ENCODE measurements at regions not wholly inside any gene's neighbourhood (a gene's known extent, or its start where the extent isn't known, plus 50 kb on each side); places are given as distances from the start of the nearest gene placed in this dataset.
"Not testable (repeated sequence)": the region's sequence is repeated elsewhere in the genome, so short reads cannot be mapped to it uniquely, and the experiment has no call there.

DNA sequence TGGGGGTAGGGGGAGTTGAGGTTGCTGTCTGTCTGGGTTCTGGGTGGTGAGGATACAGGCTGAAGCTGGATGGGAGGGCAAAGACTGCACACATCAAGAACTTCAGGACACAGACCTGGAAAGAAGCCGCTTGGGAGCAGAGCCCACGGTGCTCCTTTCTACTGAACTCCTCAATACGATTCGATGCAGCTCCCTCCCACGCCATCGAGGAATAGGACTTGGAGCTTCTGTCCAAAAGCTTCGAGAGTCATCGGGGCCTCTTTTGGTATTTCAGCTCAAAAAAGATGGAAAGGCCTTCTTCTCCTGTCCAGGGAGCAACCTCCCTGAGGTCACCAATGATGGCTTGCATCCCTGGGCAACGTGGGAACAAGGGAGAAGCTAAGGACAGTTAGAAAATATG lies 407.1 kb upstream of the MGMT start:
- TF ChIP-seq, protein P1, sequence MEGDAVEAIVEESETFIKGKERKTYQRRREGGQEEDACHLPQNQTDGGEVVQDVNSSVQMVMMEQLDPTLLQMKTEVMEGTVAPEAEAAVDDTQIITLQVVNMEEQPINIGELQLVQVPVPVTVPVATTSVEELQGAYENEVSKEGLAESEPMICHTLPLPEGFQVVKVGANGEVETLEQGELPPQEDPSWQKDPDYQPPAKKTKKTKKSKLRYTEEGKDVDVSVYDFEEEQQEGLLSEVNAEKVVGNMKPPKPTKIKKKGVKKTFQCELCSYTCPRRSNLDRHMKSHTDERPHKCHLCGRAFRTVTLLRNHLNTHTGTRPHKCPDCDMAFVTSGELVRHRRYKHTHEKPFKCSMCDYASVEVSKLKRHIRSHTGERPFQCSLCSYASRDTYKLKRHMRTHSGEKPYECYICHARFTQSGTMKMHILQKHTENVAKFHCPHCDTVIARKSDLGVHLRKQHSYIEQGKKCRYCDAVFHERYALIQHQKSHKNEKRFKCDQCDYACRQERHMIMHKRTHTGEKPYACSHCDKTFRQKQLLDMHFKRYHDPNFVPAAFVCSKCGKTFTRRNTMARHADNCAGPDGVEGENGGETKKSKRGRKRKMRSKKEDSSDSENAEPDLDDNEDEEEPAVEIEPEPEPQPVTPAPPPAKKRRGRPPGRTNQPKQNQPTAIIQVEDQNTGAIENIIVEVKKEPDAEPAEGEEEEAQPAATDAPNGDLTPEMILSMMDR (IDR thresholded peaks at IDR 0.05; ENCODE audit: unreplicated experiment in 3 of 3): no peak
- no peaks in the 10 kb centered on the region for H3K36me3 Mint-ChIP-seq (ENCODE audit: low read depth)
- no peaks in the 10 kb centered on the region for H3K9me3 Mint-ChIP-seq
- H3K4me1 Mint-ChIP-seq: peaks cover 23% of the 10 kb centered on the region
- H3K27me3 Mint-ChIP-seq (ENCODE audit: low read depth): peaks cover 36% of the 10 kb centered on the region
- H3K4me3 Mint-ChIP-seq: no peak overlapping the region
- H3K27ac Mint-ChIP-seq: no peak overlapping the region

DNA sequence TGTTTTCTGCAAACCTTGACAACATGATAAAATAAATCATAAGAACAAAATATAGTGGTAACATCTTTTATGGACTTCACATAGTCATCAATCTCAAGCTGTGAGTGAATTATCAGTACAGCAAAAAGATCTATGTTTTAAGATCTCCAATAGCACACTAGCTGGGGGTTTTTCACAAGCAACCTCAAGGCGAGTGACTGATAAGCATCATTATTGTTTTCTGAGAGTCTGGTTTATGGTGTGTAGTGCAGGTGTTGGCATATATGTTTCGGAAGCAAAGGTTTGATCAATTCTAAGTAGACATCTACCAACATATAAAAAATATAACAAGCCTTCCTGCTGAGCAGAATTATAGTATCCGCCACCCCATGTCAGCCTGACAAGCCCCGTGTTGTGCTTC lies 403.8 kb upstream of the MGMT start:
- no peak overlapping the region for H3K4me3 Mint-ChIP-seq
- H3K36me3 Mint-ChIP-seq (ENCODE audit: low read depth): no peaks in the 10 kb centered on the region
- TF ChIP-seq, protein P1 (IDR thresholded peaks at IDR 0.05; ENCODE audit: unreplicated experiment in 3 of 3): no peak
- peaks cover 21% of the 10 kb centered on the region for H3K27me3 Mint-ChIP-seq (ENCODE audit: low read depth)
- no peak overlapping the region for H3K27ac Mint-ChIP-seq
- peaks cover 12% of the 10 kb centered on the region for H3K4me1 Mint-ChIP-seq
- H3K9me3 Mint-ChIP-seq: no peaks in the 10 kb centered on the region

DNA sequence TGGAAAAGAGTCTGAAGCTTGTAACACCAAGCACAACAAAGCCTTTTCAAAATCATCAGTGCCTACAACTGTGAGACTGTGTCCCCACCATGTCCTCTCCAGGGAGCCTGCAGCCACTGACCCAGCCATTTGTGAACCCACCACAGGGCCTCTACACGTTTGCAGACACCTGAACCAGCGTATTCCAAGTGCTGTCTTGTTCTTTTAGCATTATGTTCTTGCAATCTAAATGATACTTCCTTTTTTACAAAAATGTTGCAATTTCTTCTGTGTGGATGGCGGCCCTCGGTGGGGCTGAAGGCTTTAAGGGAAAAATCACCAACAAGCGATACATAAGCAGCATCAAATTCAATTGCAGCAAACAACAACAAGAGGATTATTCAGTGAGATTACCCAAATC lies 403.2 kb upstream of the MGMT start:
- no peaks in the 10 kb centered on the region for H3K36me3 Mint-ChIP-seq (ENCODE audit: low read depth)
- H3K27me3 Mint-ChIP-seq (ENCODE audit: low read depth): peaks cover 21% of the 10 kb centered on the region
- no peak overlapping the region for H3K4me3 Mint-ChIP-seq
- H3K27ac Mint-ChIP-seq: no peak overlapping the region
- peaks cover 12% of the 10 kb centered on the region for H3K4me1 Mint-ChIP-seq
- TF ChIP-seq, protein P1 (IDR thresholded peaks at IDR 0.05; ENCODE audit: unreplicated experiment in 3 of 3): no peak
- H3K9me3 Mint-ChIP-seq: no peaks in the 10 kb centered on the region

DNA sequence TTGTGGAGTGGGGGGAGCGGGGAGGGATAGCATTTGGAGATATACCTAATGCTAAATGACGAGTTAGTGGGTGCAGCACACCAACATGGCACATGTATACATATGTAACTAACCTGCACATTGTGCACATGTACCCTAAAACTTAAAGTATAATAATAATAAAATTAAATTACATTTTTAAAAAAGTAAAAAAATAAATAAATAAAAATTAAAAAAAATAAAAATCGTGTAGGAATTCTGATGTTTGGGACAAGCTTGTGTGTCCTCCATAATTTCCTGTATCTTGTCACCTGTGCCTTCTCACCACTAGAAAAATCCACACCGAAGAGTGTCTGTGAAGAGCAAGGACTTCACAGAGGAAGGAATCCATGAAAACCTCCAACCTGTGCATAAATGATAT lies 400.5 kb upstream of the MGMT start:
- H3K27ac Mint-ChIP-seq; H3K4me1 Mint-ChIP-seq; H3K27me3 Mint-ChIP-seq (ENCODE audit: low read depth); H3K36me3 Mint-ChIP-seq (ENCODE audit: low read depth); H3K9me3 Mint-ChIP-seq; H3K4me3 Mint-ChIP-seq: not testable (repeated sequence)

DNA sequence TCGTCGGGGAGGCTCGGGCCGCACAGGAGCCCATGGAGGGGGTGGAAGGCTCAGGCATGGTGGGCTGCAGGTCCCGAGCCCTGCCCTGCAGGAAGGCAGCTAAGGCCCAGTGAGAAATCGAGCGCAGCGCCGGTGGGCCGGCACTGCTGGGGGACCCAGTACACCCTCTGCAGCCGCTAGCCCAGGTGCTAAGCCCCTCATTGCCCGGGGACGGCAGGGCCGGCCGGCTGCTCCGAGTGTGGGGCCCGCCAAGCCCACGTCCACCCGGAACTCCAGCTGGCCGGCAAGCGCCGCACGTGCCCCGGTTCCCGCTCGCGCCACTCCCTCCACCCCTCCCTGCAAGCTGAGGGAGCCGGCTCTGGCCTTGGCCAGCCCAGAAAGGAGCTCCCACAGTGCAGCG lies 395.6 kb upstream of the MGMT start:
- H3K4me3 Mint-ChIP-seq; H3K36me3 Mint-ChIP-seq (ENCODE audit: low read depth); H3K9me3 Mint-ChIP-seq; H3K27me3 Mint-ChIP-seq (ENCODE audit: low read depth); H3K27ac Mint-ChIP-seq; H3K4me1 Mint-ChIP-seq: not testable (repeated sequence)

DNA sequence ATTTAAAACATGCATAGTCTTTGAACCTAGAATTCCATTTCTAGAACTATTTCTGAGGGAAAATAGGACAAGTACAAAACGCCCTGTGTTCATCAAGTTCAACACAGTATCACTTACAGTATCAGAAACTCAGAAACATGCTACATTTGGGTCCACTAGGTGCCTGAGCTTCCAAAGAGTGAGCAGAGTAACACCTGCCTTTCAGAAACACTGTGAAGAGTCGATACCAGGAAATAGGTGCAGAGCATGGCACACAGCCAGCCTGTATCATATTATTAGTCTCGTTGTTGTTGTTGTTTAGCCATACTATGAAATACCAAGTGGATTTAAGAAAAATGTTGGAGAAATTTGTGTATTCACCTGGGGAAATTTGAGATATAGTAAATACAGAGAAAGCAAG lies 392.1 kb upstream of the MGMT start:
- no peak overlapping the region for H3K27ac Mint-ChIP-seq
- no peak overlapping the region for H3K4me3 Mint-ChIP-seq
- peaks cover 3% of the 10 kb centered on the region for H3K36me3 Mint-ChIP-seq (ENCODE audit: low read depth)
- H3K27me3 Mint-ChIP-seq (ENCODE audit: low read depth): peaks cover 3% of the 10 kb centered on the region
- TF ChIP-seq, protein P1 (IDR thresholded peaks at IDR 0.05; ENCODE audit: unreplicated experiment in 3 of 3): no peak
- H3K9me3 Mint-ChIP-seq: peaks cover 11% of the 10 kb centered on the region
- peaks cover 7% of the 10 kb centered on the region for H3K4me1 Mint-ChIP-seq

DNA sequence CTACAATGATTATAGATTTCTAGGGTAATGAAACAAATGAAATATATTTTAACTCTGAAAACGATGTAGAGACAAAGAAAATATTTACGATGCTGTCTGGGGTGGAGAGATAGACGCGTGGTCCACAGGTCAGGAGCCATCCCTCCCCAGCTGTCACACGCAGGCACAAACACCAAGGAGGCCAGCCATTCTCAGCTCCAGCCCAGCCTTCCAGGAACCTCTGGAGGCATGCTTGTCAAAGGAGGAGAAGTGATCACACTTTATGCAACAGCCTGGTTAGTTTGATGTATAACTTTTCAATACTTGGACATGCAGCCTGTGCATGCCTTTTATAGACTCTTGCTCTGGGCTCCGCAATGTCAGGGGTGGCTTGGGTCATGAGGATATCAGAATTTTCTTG lies 391.5 kb upstream of the MGMT start:
- peaks cover 7% of the 10 kb centered on the region for H3K27me3 Mint-ChIP-seq (ENCODE audit: low read depth)
- H3K27ac Mint-ChIP-seq: no peak overlapping the region
- H3K4me1 Mint-ChIP-seq: peaks cover 7% of the 10 kb centered on the region
- H3K9me3 Mint-ChIP-seq: peaks cover 13% of the 10 kb centered on the region
- TF ChIP-seq, protein P1 (IDR thresholded peaks at IDR 0.05; ENCODE audit: unreplicated experiment in 3 of 3): no peak
- no peak overlapping the region for H3K4me3 Mint-ChIP-seq
- peaks cover 8% of the 10 kb centered on the region for H3K36me3 Mint-ChIP-seq (ENCODE audit: low read depth)
